K562 (cell line): ENCODE measurements at regions not wholly inside any gene's neighbourhood (a gene's known extent, or its start where the extent isn't known, plus 50 kb on each side); places are given as distances from the start of the nearest gene placed in this dataset.

Source experiments
- ATAC-seq: fragments of 200-7000 bp; cut with Tn5 transposase; 3 replicates; pipeline ENCODE4 v1.9.1; 2020; ENCODE audit warnings: moderate library complexity
- BruUV-seq: library from RNA; stranded (reverse); fragments of 400-500 nt; replicated peaks from 2 replicates; lab custom pipeline; 2021; lab: Mats Ljungman, UMichigan
- CTCF ChIA-PET: fragments of 300-600 bp; formaldehyde crosslinking; extraction: SDS; loops from one replicate; lab custom pipeline; 2021; ENCODE audit warnings: low intra/inter-chr PET ratio; lab: Yijun Ruan, JAX
- POLR2A ChIA-PET: fragments of 300-600, 350-650 bp; sonication (Branson Sonifier 250); formaldehyde crosslinking; extraction: SDS; loops from one replicate; lab custom pipeline; 2021; ENCODE audit warnings: antibody characterized with exemption, inconsistent platforms; lab: Yijun Ruan, JAX
- DNase-seq, 4 experiments: peaks; one replicate each; pipeline versions ENCODE4 v3.0.0 to v3.0.0-alpha.2; 2011 to 2018; ENCODE audit warnings: low spot score in 3 of 4, mixed read lengths in 3 of 4; ENCODE audit errors: extremely low read depth in 1 of 4
- FAIRE-seq: peaks from 2 replicates; lab custom pipeline; 2011; peaks lifted over from hg19 to GRCh38; lab: Jason Lieb, UNC
- H2AFZ ChIP-seq: 2 replicates; pipeline ENCODE4 v1.6.0; 2011; ENCODE audit warnings: low read depth, low read length, control low read depth, inconsistent platforms
- H3K27ac ChIP-seq: fragments of 200-600 bp; 3 replicates; pipeline ENCODE4 v1.8.0; 2011; ENCODE audit warnings: low read depth, mild to moderate bottlenecking, control low read depth, inconsistent platforms, low read length, moderate library complexity, mixed read lengths; ENCODE audit errors: extremely low read depth
- H3K27me3 ChIP-seq, 2 experiments: fragments of 300-600 bp in 1 of 2; 2 replicates in 1 of 2; 3 replicates in 1 of 2; pipeline versions ENCODE4 v1.6.0 to v1.8.0; 2011; ENCODE audit warnings: inconsistent platforms in 2 of 2, low read length in 2 of 2, mild to moderate bottlenecking in 1 of 2, mixed read lengths in 1 of 2, moderate library complexity in 1 of 2; ENCODE audit not compliant: control insufficient read depth in 2 of 2, insufficient read depth in 2 of 2
- H3K36me3 ChIP-seq: fragments of 300-600 bp; 3 replicates; pipeline ENCODE4 v1.8.0; 2011; ENCODE audit warnings: mild to moderate bottlenecking, low read length, inconsistent platforms; ENCODE audit not compliant: control insufficient read depth, insufficient read depth
- H3K4me1 ChIP-seq, 2 experiments: fragments of 200-600 bp in 1 of 2; replicated peaks in 1 of 2; 2 replicates in 1 of 2; 3 replicates in 1 of 2; pipeline versions ENCODE4 v1.5.1 to v1.8.0; 2011; ENCODE audit warnings: inconsistent platforms in 2 of 2, low read length in 2 of 2, mild to moderate bottlenecking in 1 of 2, mixed read lengths in 1 of 2, moderate library complexity in 1 of 2; ENCODE audit not compliant: control insufficient read depth in 2 of 2, insufficient read depth in 2 of 2
- H3K4me2 ChIP-seq: 2 replicates; pipeline ENCODE4 v1.6.1; 2011; ENCODE audit warnings: low read length, control low read depth, inconsistent platforms, mixed read lengths; ENCODE audit not compliant: insufficient read depth
- H3K4me3 ChIP-seq: fragments of 200-600 bp; sonication (generic), shearing (Covaris generic); 2 replicates; pipeline ENCODE4 v1.5.1; 2016; ENCODE audit warnings: control low read depth, inconsistent platforms
- H3K79me2 ChIP-seq: fragments of 200-600 bp; 3 replicates; pipeline ENCODE4 v1.8.0; 2011; ENCODE audit warnings: low read length, inconsistent platforms; ENCODE audit not compliant: control insufficient read depth, insufficient read depth
- H3K9ac ChIP-seq, 2 experiments: 2 replicates each; pipeline versions ENCODE4 v1.6.0 to v1.6.1; 2011; ENCODE audit warnings: low read depth in 2 of 2, low read length in 2 of 2, control low read depth in 1 of 2, inconsistent platforms in 1 of 2, mild to moderate bottlenecking in 1 of 2, mixed read lengths in 1 of 2; ENCODE audit not compliant: insufficient read depth in 1 of 2
- H3K9me1 ChIP-seq: one replicate; pipeline ENCODE4 v1.6.0; 2011; ENCODE audit warnings: inconsistent platforms, mild to moderate bottlenecking, low read length, moderate library complexity; ENCODE audit not compliant: control insufficient read depth, insufficient read depth
- H3K9me3 ChIP-seq: replicated peaks from 2 replicates; pipeline ENCODE4 v1.5.1; 2011; ENCODE audit warnings: low read depth, low read length, inconsistent platforms; ENCODE audit not compliant: control insufficient read depth, insufficient read depth
- H4K20me1 ChIP-seq: replicated peaks from 2 replicates; pipeline ENCODE4 v1.6.1; 2011; ENCODE audit warnings: low read length, inconsistent platforms, mixed read lengths; ENCODE audit not compliant: control insufficient read depth, insufficient read depth
- BHLHE40 ChIP-seq: IDR thresholded peaks from 2 replicates; pipeline ENCODE4 v1.6.1; 2011; ENCODE audit warnings: low read length, improper control_type of control experiment
- GABPB2 ChIP-seq: fragments of 250-450 bp; sonication (Bioruptor Pico); conservative IDR thresholded peaks from 2 replicates; pipeline ENCODE4 v1.5.1; 2021; ENCODE audit warnings: mild to moderate bottlenecking
- HDAC8 ChIP-seq: fragments of 450-650 bp; IDR thresholded peaks from 2 replicates; pipeline ENCODE4 v1.6.1; 2016; ENCODE audit warnings: mild to moderate bottlenecking, missing genetic modification characterization, moderate library complexity, missing compliant biosample characterization
- POLR2H ChIP-seq: IDR thresholded peaks from 2 replicates; pipeline ENCODE4 v1.6.1; 2016; ENCODE audit warnings: missing genetic modification characterization, low read depth, mild to moderate bottlenecking, control low read depth, missing compliant biosample characterization, moderate library complexity
- SETDB1 ChIP-seq: IDR thresholded peaks from one replicate; pipeline ENCODE4 v1.6.1; 2012; ENCODE audit warnings: low read length, control low read depth, inconsistent platforms
- SMARCA4 ChIP-seq: fragments of 450-650 bp; IDR thresholded peaks from 2 replicates; pipeline ENCODE4 v1.6.1; 2016
- THRA ChIP-seq: fragments of 450-650 bp; IDR thresholded peaks from 2 replicates; pipeline ENCODE4 v1.6.1; 2017; ENCODE audit warnings: mild to moderate bottlenecking, moderate library complexity
- ZNF146 ChIP-seq: IDR thresholded peaks from one replicate; pipeline ENCODE4 v1.6.1; 2018; ENCODE audit warnings: missing compliant biosample characterization; ENCODE audit not compliant: unreplicated experiment
- ZNF3 ChIP-seq: fragments of 250-450 bp; sonication (Bioruptor Pico); IDR thresholded peaks from 2 replicates; pipeline ENCODE4 v1.5.0; 2021; ENCODE audit warnings: mild to moderate bottlenecking, moderate library complexity
- ZNF445 ChIP-seq: fragments of 250-450 bp; sonication (Bioruptor Pico); IDR thresholded peaks from 2 replicates; pipeline ENCODE4 v1.4.0; 2020; ENCODE audit warnings: low read depth, mild to moderate bottlenecking, moderate library complexity
- ZNF77 ChIP-seq: fragments of 250-450 bp; sonication (Bioruptor Pico); IDR thresholded peaks from 2 replicates; pipeline ENCODE4 v1.5.0; 2020
- WGBS: fragments of 100-300 bp; shearing (Covaris generic); methylation state at CpG from one replicate; pipeline ENCODE4 v1.1.6; 2016; ENCODE audit warnings: low coverage, mixed read lengths; ENCODE audit not compliant: insufficient coverage; ENCODE audit errors: missing lambda C conversion rate; 5-methylcytosine and 5-hydroxymethylcytosine counted together
- in situ Hi-C: fragments of 300-500 bp; cut with MboI; formaldehyde crosslinking; loops from 4 replicates; pipeline ENCODE4 v1.15.0; 2018; ENCODE audit warnings: inconsistent platforms, mixed read lengths
- intact Hi-C: fragments of 100-400 bp; cut with micrococcal nuclease; formaldehyde crosslinking; loops from 2 replicates; pipeline ENCODE4 v1.14.2; 2022
- TF ChIP-seq, protein P1 (sequence below): sonication (generic); formaldehyde crosslinking; IDR thresholded peaks from 2 replicates; pipeline ENCODE4 v1.9.0; 2022; ENCODE audit warnings: mild to moderate bottlenecking, missing genetic modification reagents

DNA sequence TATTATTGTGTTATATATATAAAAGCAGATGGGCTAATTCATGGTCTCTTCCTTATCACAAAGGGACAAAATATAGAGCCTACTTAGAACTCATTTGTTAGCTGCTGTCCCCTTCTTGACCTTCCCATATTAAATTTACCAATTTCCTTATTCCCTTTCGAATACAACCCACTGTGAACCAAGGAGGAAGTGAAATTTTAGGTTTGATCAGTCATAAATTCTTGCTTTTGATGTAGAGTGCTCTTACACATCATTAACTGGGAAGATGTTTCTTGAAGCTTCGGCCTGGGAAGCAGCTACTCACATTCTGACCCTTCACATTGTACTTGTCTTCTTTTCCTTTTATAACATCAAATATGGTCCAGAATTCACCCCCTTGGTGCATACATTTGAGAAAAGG, 579.0 kb downstream of the LRFN5 start:
- Histone ChIP-seq H3K4me2 (no peak overlapping the region), H3K9me3 (no peaks in the 10 kb centered on the region), H3K9ac (no peak overlapping the region), H3K27ac (no peak overlapping the region), H3K27me3 (no peaks in the 10 kb centered on the region), H3K4me1 (no peaks in the 10 kb centered on the region), H3K79me2 (no peaks in the 10 kb centered on the region), H3K36me3 (no peaks in the 10 kb centered on the region), H3K4me3 (no peak overlapping the region), H2AFZ (no peak overlapping the region), H4K20me1 (no peaks in the 10 kb centered on the region), H3K9me1 (no peaks in the 10 kb centered on the region)
- WGBS: 0% methylated on average over 2 of the region's 2 CpGs
- DNase-seq (no peak), ATAC-seq (no peak), FAIRE-seq (no peak)
- intact Hi-C loops: no loop called here
- no peak for TF ChIP-seq ZNF77 (CRISPR knock-in tag)
- TF ChIP-seq SMARCA4: no peak
- no peak for TF ChIP-seq SETDB1
- TF ChIP-seq ZNF445 (CRISPR knock-in tag): no peak
- TF ChIP-seq HDAC8 (tag): no peak
- TF ChIP-seq, protein P1, sequence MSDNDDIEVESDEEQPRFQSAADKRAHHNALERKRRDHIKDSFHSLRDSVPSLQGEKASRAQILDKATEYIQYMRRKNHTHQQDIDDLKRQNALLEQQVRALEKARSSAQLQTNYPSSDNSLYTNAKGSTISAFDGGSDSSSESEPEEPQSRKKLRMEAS (CRISPR knock-in tag): no peak
- no peak for TF ChIP-seq ZNF3 (CRISPR knock-in tag)
- no peak for TF ChIP-seq POLR2H (tag)
- no peak for TF ChIP-seq ZNF146 (CRISPR knock-in tag)
- TF ChIP-seq THRA: no peak
- TF ChIP-seq GABPB2 (CRISPR knock-in tag): no peak
- TF ChIP-seq BHLHE40: no peak
- ChIA-PET CTCF (no interaction called here), POLR2A (no interaction called here)
- in situ Hi-C loops: no loop called here
- BruUV-seq: no TSS peak
